Bone marrow (tissue), 2 donors: ENCODE measurements at regions not wholly inside any gene's neighbourhood (a gene's known extent, or its start where the extent isn't known, plus 50 kb on each side); places are given as distances from the start of the nearest gene placed in this dataset.
A peak's percentile ranks its signal among the peaks of the same experiment; 100 is the strongest.

Experiments used
- DNase-seq, 2 donors: peaks; one replicate each; lab custom pipeline; 2025; lab: John Stamatoyannopoulos, UW

- no peak for DNase-seq
These were observed 60.2 kb downstream of the PDE6H start for GRCh38 chr12:15033029-15033428.

GRCh38 chr12:15033641-15034040, 60.8 kb downstream of the PDE6H start:
- no peak for DNase-seq

- no peak for DNase-seq
These were observed 62.3 kb downstream of the PDE6H start for GRCh38 chr12:15035185-15035584.

- no peak for DNase-seq
These were observed 64.3 kb downstream of the PDE6H start for GRCh38 chr12:15037091-15037687.

GRCh38 chr12:15038137-15038536, 65.3 kb downstream of the PDE6H start:
- no peak for DNase-seq

GRCh38 chr12:15044471-15044870, 71.6 kb downstream of the PDE6H start:
- DNase-seq: no peak

GRCh38 chr12:15045451-15045850, 72.6 kb downstream of the PDE6H start:
- DNase-seq: no peak

- DNase-seq: no peak
These were observed 74.8 kb downstream of the PDE6H start for GRCh38 chr12:15047611-15048010.

GRCh38 chr12:15049461-15050153, 76.8 kb downstream of the PDE6H start:
- DNase-seq: no peak

- peak in 1 of 2 donors; percentile 75 for DNase-seq
These were observed 77.8 kb downstream of the PDE6H start for GRCh38 chr12:15050659-15051058.

- DNase-seq: no peak
These were observed 79.8 kb downstream of the PDE6H start for GRCh38 chr12:15052691-15053090.

GRCh38 chr12:15056218-15056617, 83.4 kb downstream of the PDE6H start:
- DNase-seq: no peak
